IMR-90 (cell line): ENCODE measurements at regions not wholly inside any gene's neighbourhood (a gene's known extent, or its start where the extent isn't known, plus 50 kb on each side); places are given as distances from the start of the nearest gene placed in this dataset.
A peak's percentile ranks its signal among the peaks of the same experiment; 100 is the strongest.

Experiments
- ATAC-seq: fragments of 200-7000 bp; cut with Tn5 transposase; 2 replicates; pipeline ENCODE4 v1.9.1; 2020; ENCODE audit warnings: low read depth, mild to moderate bottlenecking, moderate library complexity
- BruUV-seq: library from RNA; stranded (reverse); fragments of 400-500 nt; replicated peaks from 2 replicates; lab custom pipeline; 2021; lab: Mats Ljungman, UMichigan
- CTCF ChIA-PET: fragments of 300-600 bp; formaldehyde crosslinking; extraction: SDS; loops from one replicate; lab custom pipeline; 2021; ENCODE audit warnings: antibody characterized with exemption; lab: Yijun Ruan, JAX
- POLR2A ChIA-PET: fragments of 300-600 bp; sonication (Branson Sonifier 250); formaldehyde crosslinking; loops from one replicate; lab custom pipeline; 2022; ENCODE audit warnings: antibody characterized with exemption; ENCODE audit not compliant: unreplicated experiment; lab: Charles Lee
- DNase-seq: peaks from one replicate; pipeline ENCODE4 v3.0.0; 2013
- H2AFZ ChIP-seq: replicated peaks from 2 replicates; pipeline ENCODE3; 2013; ENCODE audit warnings: low read length, mild to moderate bottlenecking; ENCODE audit not compliant: poor library complexity
- H2AK5ac ChIP-seq: 2 replicates; pipeline ENCODE4 v1.6.1; 2013; ENCODE audit warnings: low read depth, low read length, inconsistent platforms
- H2AK9ac ChIP-seq: replicated peaks from 2 replicates; pipeline ENCODE3; 2013; ENCODE audit warnings: mild to moderate bottlenecking, low read depth, low read length, moderate library complexity; ENCODE audit not compliant: poor library complexity
- H2BK120ac ChIP-seq: 2 replicates; pipeline ENCODE4 v1.6.1; 2013; ENCODE audit warnings: low read depth, low read length, inconsistent platforms
- H2BK15ac ChIP-seq: 3 replicates; pipeline ENCODE4 v1.6.1; 2013; ENCODE audit warnings: low read depth, low read length, inconsistent platforms
- H2BK20ac ChIP-seq: 2 replicates; pipeline ENCODE4 v1.6.1; 2013; ENCODE audit warnings: low read depth, mild to moderate bottlenecking, inconsistent platforms, low read length, moderate library complexity
- H2BK5ac ChIP-seq: 2 replicates; pipeline ENCODE4 v1.6.1; 2013; ENCODE audit warnings: mild to moderate bottlenecking, low read depth, low read length, inconsistent platforms; ENCODE audit not compliant: poor library complexity, severe bottlenecking
- H3K14ac ChIP-seq: replicated peaks from 2 replicates; pipeline ENCODE4 v1.6.1; 2013; ENCODE audit warnings: low read depth, low read length, inconsistent platforms
- H3K18ac ChIP-seq: 2 replicates; pipeline ENCODE4 v1.6.1; 2013; ENCODE audit warnings: low read depth, low read length, control low read depth
- H3K23ac ChIP-seq: 2 replicates; pipeline ENCODE4 v1.6.1; 2013; ENCODE audit warnings: low read depth, low read length, inconsistent platforms
- H3K27ac ChIP-seq: 2 replicates; pipeline ENCODE4 v1.5.1; 2013; ENCODE audit warnings: mild to moderate bottlenecking, control low read depth, low read length; ENCODE audit not compliant: insufficient read depth
- H3K27me3 ChIP-seq: 2 replicates; pipeline ENCODE4 v1.6.1; 2013; ENCODE audit warnings: low read length; ENCODE audit not compliant: control insufficient read depth, insufficient read depth
- H3K36me3 ChIP-seq: 2 replicates; pipeline ENCODE4 v1.6.1; 2013; ENCODE audit warnings: low read length, mixed read lengths; ENCODE audit not compliant: control insufficient read depth, insufficient read depth
- H3K4ac ChIP-seq: 2 replicates; pipeline ENCODE4 v1.6.1; 2013; ENCODE audit warnings: low read depth, low read length, inconsistent platforms
- H3K4me1 ChIP-seq: 2 replicates; pipeline ENCODE4 v1.6.1; 2013; ENCODE audit warnings: low read length, mixed read lengths; ENCODE audit not compliant: control insufficient read depth, insufficient read depth
- H3K4me2 ChIP-seq: 2 replicates; pipeline ENCODE4 v1.6.1; 2013; ENCODE audit warnings: low read depth, mild to moderate bottlenecking, control low read depth, low read length, moderate library complexity
- H3K4me3 ChIP-seq: 2 replicates; pipeline ENCODE4 v1.5.1; 2013; ENCODE audit warnings: low read depth, mild to moderate bottlenecking, control low read depth, low read length, moderate library complexity; ENCODE audit not compliant: insufficient read depth
- H3K56ac ChIP-seq: 2 replicates; pipeline ENCODE4 v1.6.1; 2013; ENCODE audit warnings: low read length, inconsistent platforms; ENCODE audit not compliant: insufficient read depth; ENCODE audit errors: extremely low read depth
- H3K79me1 ChIP-seq, 2 experiments: 2 replicates each; pipeline ENCODE4 v1.6.1; 2013; ENCODE audit warnings: low read length in 2 of 2, inconsistent platforms in 1 of 2, low read depth in 1 of 2
- H3K9ac ChIP-seq: 2 replicates; pipeline ENCODE4 v1.6.1; 2013; ENCODE audit warnings: low read depth, low read length, control low read depth
- H3K9me1 ChIP-seq: 2 replicates; pipeline ENCODE4 v1.6.1; 2013; ENCODE audit warnings: low read length, inconsistent platforms; ENCODE audit not compliant: insufficient read depth
- H3K9me3 ChIP-seq: 2 replicates; pipeline ENCODE4 v1.6.1; 2013; ENCODE audit warnings: low read length; ENCODE audit not compliant: control insufficient read depth, insufficient read depth
- H4K20me1 ChIP-seq: 2 replicates; pipeline ENCODE4 v1.6.1; 2013; ENCODE audit warnings: low read length, inconsistent platforms; ENCODE audit not compliant: insufficient read depth
- H4K5ac ChIP-seq: 2 replicates; pipeline ENCODE4 v1.6.1; 2013; ENCODE audit warnings: mild to moderate bottlenecking, low read depth, low read length, control low read depth
- H4K8ac ChIP-seq, 2 experiments: 2 replicates each; pipeline ENCODE4 v1.6.1; 2013; ENCODE audit warnings: low read depth in 2 of 2, low read length in 2 of 2, control low read depth in 1 of 2, inconsistent platforms in 1 of 2
- H4K91ac ChIP-seq: 2 replicates; pipeline ENCODE4 v1.6.1; 2013; ENCODE audit warnings: low read depth, low read length, inconsistent platforms; ENCODE audit not compliant: insufficient read depth
- BHLHE40 ChIP-seq: fragments of 150-350 bp; IDR thresholded peaks from 2 replicates; pipeline ENCODE4 v1.6.1; 2016; ENCODE audit warnings: mild to moderate bottlenecking, low read depth, low read length
- RAD21 ChIP-seq: IDR thresholded peaks from 2 replicates; pipeline ENCODE4 v1.6.1; 2012; ENCODE audit warnings: low read length, improper control_type of control experiment
- RFX5 ChIP-seq: IDR thresholded peaks from 2 replicates; pipeline ENCODE4 v1.8.0; 2012; ENCODE audit warnings: low read depth, mild to moderate bottlenecking, low read length, moderate library complexity
- WGBS, 2 experiments: methylation state at CpG; one replicate each; pipeline versions ENCODE4 v1.1.5 to v1.1.7; 2013; ENCODE audit warnings: missing lambda C conversion rate in 2 of 2; ENCODE audit not compliant: insufficient read length in 1 of 2; ENCODE audit errors: extremely low coverage in 2 of 2; 5-methylcytosine and 5-hydroxymethylcytosine counted together
- dilution Hi-C: fragments of 300-500 bp; cut with HindIII; formaldehyde crosslinking; loops from one replicate; pipeline ENCODE4 v1.14.3; 2018; ENCODE audit warnings: low sequenced_read_pairs; ENCODE audit not compliant: unreplicated experiment
- in situ Hi-C: fragments of 300-500 bp; cut with MboI; formaldehyde crosslinking; loops from 3 replicates; pipeline ENCODE4 v1.14.3; 2019; ENCODE audit warnings: low sequenced_read_pairs, inconsistent platforms, mixed read lengths
- intact Hi-C: fragments of 100-400 bp; cut with micrococcal nuclease; formaldehyde crosslinking; loops from 2 replicates; pipeline ENCODE4 v1.10.0; 2022
- TF ChIP-seq, protein P1 (sequence below): fragments of 150-350 bp; IDR thresholded peaks from 2 replicates; pipeline ENCODE4 v1.6.1; 2017; ENCODE audit warnings: mild to moderate bottlenecking, antibody characterized with exemption, low read length, low read depth

DNA sequence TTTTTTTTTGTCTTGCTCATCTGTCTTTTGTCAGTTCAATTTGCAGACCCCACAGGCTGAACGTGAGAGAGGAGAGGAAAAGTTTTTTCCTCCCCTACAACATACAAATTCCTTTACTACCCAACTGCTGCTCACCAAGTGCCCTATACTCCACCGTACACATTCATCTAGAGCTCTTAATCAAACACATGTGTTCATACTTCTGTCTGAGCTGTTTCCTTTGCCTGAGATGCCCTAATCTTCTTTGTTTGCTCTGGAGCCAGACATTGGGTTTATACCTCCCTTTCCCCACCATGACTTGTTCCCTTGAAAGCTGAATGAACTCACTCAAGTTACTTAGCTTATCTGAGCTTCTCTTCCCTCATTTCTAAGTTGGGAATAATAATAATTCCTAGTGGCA is 122.7 kb upstream of the RASGRP1 start:
- dilution Hi-C loops, result no loop called here
- H2BK15ac ChIP-seq, result no peak overlapping the region
- no peaks in the 10 kb centered on the region for H3K79me1 ChIP-seq
- H3K4me2 ChIP-seq, result no peak overlapping the region
- H3K9me1 ChIP-seq, result no peaks in the 10 kb centered on the region; the same call in 1 of the 2 replicates
- H3K36me3 ChIP-seq, result no peaks in the 10 kb centered on the region
- H3K27ac ChIP-seq, result no peak overlapping the region
- H3K23ac ChIP-seq, result no peak overlapping the region
- CTCF ChIA-PET, result interaction anchor here (0.6 to 4.6 kb wide), 7 partner anchors 12 to 247 kb away, joined by 3 to 25 read pairs (median 4); partner anchors contain the start of gene RASGRP1
- no peak overlapping the region for H3K56ac ChIP-seq
- WGBS, 2 experiments, result no CpG with 5 or more reads among the region's 2 CpGs
- H2AK9ac ChIP-seq, result no peak overlapping the region
- H3K18ac ChIP-seq, result no peak overlapping the region
- H3K9me3 ChIP-seq, result no peaks in the 10 kb centered on the region
- ATAC-seq, result peak; percentile 7; the same call in 1 of the 2 replicates
- H3K4me1 ChIP-seq, result no peaks in the 10 kb centered on the region
- H4K20me1 ChIP-seq, result no peaks in the 10 kb centered on the region
- DNase-seq, result peak; percentile 44
- BruUV-seq, result no TSS peak
- no peak overlapping the region for H2BK5ac ChIP-seq
- no peak overlapping the region for H2AFZ ChIP-seq
- no peak overlapping the region for H4K91ac ChIP-seq
- no peak overlapping the region for H4K8ac ChIP-seq
- TF ChIP-seq, protein P1, sequence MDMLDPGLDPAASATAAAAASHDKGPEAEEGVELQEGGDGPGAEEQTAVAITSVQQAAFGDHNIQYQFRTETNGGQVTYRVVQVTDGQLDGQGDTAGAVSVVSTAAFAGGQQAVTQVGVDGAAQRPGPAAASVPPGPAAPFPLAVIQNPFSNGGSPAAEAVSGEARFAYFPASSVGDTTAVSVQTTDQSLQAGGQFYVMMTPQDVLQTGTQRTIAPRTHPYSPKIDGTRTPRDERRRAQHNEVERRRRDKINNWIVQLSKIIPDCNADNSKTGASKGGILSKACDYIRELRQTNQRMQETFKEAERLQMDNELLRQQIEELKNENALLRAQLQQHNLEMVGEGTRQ, result no peak
- TF ChIP-seq BHLHE40 (no peak), RFX5 (no peak), RAD21 (no peak)
- intact Hi-C loops, result no loop called here
- no peak overlapping the region for H2BK120ac ChIP-seq
- in situ Hi-C loops, result loop anchor here (25.0 kb wide), 1 partner anchor 250 kb away; no protein-coding TSS in a partner anchor
- H3K27me3 ChIP-seq, result peaks cover 9% of the 10 kb centered on the region
- no peak overlapping the region for H2BK20ac ChIP-seq
- no peak overlapping the region for H2AK5ac ChIP-seq
- H3K4ac ChIP-seq, result no peak overlapping the region
- POLR2A ChIA-PET, result no interaction called here
- H3K9ac ChIP-seq, result no peak overlapping the region
- H3K4me3 ChIP-seq, result no peak overlapping the region
- no peak overlapping the region for H3K14ac ChIP-seq
- H4K5ac ChIP-seq, result no peak overlapping the region
